HEK293T (cell line): ENCODE measurements at regions not wholly inside any gene's neighbourhood (a gene's known extent, or its start where the extent isn't known, plus 50 kb on each side); places are given as distances from the start of the nearest gene placed in this dataset.
A peak's percentile ranks its signal among the peaks of the same experiment; 100 is the strongest.

Experiments
- CTCF ChIA-PET: fragments of 350-600 bp; formaldehyde crosslinking; extraction: SDS; loops from one replicate; lab custom pipeline; 2021; ENCODE audit warnings: antibody characterized with exemption, inconsistent platforms; lab: Yijun Ruan, JAX
- POLR2A ChIA-PET: fragments of 350-600 bp; formaldehyde crosslinking; extraction: SDS; loops from one replicate; lab custom pipeline; 2020; ENCODE audit warnings: antibody characterized with exemption, inconsistent platforms; lab: Yijun Ruan, JAX
- DNase-seq: peaks from one replicate; pipeline ENCODE4 v3.0.0; 2012; ENCODE audit warnings: mixed read lengths; ENCODE audit errors: extremely low spot score
- ARNT ChIP-seq: fragments of 450-650 bp; IDR thresholded peaks from 2 replicates; pipeline ENCODE4 v1.6.1; 2017; ENCODE audit warnings: mild to moderate bottlenecking
- BHLHE40 ChIP-seq: fragments of 450-650 bp; IDR thresholded peaks from 2 replicates; pipeline ENCODE4 v1.6.1; 2016; ENCODE audit warnings: mild to moderate bottlenecking, moderate library complexity, borderline replicate concordance
- CTBP1 ChIP-seq: fragments of 450-650 bp; IDR thresholded peaks from 2 replicates; pipeline ENCODE4 v1.6.1; 2016; ENCODE audit warnings: borderline replicate concordance
- ELF4 ChIP-seq: fragments of 450-650 bp; IDR thresholded peaks from 2 replicates; pipeline ENCODE4 v1.6.1; 2017; ENCODE audit warnings: antibody characterized with exemption
- FOXA1 ChIP-seq: fragments of 450-650 bp; IDR thresholded peaks from 2 replicates; pipeline ENCODE4 v1.6.1; 2016; ENCODE audit warnings: mild to moderate bottlenecking
- FOXK2 ChIP-seq: fragments of 450-650 bp; IDR thresholded peaks from 2 replicates; pipeline ENCODE4 v1.6.1; 2016; ENCODE audit warnings: mild to moderate bottlenecking
- FOXM1 ChIP-seq: fragments of 450-650 bp; IDR thresholded peaks from 2 replicates; pipeline ENCODE4 v1.6.1; 2017; ENCODE audit warnings: mild to moderate bottlenecking, borderline replicate concordance
- HDGF ChIP-seq: fragments of 450-650 bp; IDR thresholded peaks from 2 replicates; pipeline ENCODE4 v1.6.1; 2017; ENCODE audit warnings: antibody characterized with exemption, borderline replicate concordance
- L3MBTL2 ChIP-seq: fragments of 450-650 bp; conservative IDR thresholded peaks from 2 replicates; pipeline ENCODE4 v1.6.1; 2016; ENCODE audit warnings: mild to moderate bottlenecking
- LEF1 ChIP-seq: fragments of 450-650 bp; IDR thresholded peaks from 2 replicates; pipeline ENCODE4 v1.6.1; 2017; ENCODE audit warnings: mild to moderate bottlenecking, borderline replicate concordance
- NFRKB ChIP-seq: fragments of 450-650 bp; IDR thresholded peaks from 2 replicates; pipeline ENCODE4 v1.6.1; 2016; ENCODE audit warnings: mild to moderate bottlenecking, moderate library complexity
- SP1 ChIP-seq: fragments of 450-650 bp; IDR thresholded peaks from 2 replicates; pipeline ENCODE4 v1.6.1; 2017
- SUZ12 ChIP-seq: fragments of 450-650 bp; IDR thresholded peaks from 2 replicates; pipeline ENCODE4 v1.6.1; 2016; ENCODE audit warnings: mild to moderate bottlenecking
- TARDBP ChIP-seq: fragments of 450-650 bp; IDR thresholded peaks from 2 replicates; pipeline ENCODE4 v1.6.1; 2016
- ZNF384 ChIP-seq: fragments of 450-650 bp; IDR thresholded peaks from 2 replicates; pipeline ENCODE4 v1.6.1; 2016
- TF ChIP-seq, protein P1 (sequence below): fragments of 450-650 bp; IDR thresholded peaks from 2 replicates; pipeline ENCODE4 v1.6.1; 2016

DNA sequence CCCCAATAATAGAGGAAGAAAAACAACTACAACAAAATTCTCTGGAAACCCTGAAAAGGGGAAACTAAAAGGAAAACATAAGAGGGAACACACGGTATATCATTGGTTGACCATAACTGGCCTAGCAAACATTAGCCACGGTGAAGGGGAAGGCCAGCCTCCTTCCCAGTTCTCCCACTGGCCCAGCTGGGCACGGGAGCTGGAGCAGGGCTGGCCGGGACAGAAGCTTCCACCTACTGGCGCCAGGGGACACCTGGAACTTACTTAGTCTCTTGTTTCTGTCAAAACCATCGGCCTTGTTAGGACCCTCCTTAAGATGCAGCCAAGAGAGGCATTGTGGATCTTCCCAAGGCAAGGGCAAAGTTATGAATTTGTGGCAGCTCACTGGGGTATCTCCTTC is 56.1 kb upstream of the DLGAP1 start:
- CTCF ChIA-PET, result no interaction called here
- DNase-seq, result no peak
- no peak for TF ChIP-seq ARNT
- TF ChIP-seq, protein P1, sequence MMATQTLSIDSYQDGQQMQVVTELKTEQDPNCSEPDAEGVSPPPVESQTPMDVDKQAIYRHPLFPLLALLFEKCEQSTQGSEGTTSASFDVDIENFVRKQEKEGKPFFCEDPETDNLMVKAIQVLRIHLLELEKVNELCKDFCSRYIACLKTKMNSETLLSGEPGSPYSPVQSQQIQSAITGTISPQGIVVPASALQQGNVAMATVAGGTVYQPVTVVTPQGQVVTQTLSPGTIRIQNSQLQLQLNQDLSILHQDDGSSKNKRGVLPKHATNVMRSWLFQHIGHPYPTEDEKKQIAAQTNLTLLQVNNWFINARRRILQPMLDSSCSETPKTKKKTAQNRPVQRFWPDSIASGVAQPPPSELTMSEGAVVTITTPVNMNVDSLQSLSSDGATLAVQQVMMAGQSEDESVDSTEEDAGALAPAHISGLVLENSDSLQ, result no peak
- no peak for TF ChIP-seq ELF4
- TF ChIP-seq FOXM1, result no peak
- no peak for TF ChIP-seq TARDBP
- no peak for TF ChIP-seq L3MBTL2
- no peak for TF ChIP-seq LEF1
- no peak for TF ChIP-seq ZNF384
- TF ChIP-seq FOXK2, result no peak
- no peak for TF ChIP-seq SUZ12
- no peak for TF ChIP-seq NFRKB
- TF ChIP-seq SP1, result no peak
- TF ChIP-seq HDGF, result no peak
- TF ChIP-seq CTBP1, result no peak
- TF ChIP-seq FOXA1, result no peak
- POLR2A ChIA-PET, result no interaction called here

DNA sequence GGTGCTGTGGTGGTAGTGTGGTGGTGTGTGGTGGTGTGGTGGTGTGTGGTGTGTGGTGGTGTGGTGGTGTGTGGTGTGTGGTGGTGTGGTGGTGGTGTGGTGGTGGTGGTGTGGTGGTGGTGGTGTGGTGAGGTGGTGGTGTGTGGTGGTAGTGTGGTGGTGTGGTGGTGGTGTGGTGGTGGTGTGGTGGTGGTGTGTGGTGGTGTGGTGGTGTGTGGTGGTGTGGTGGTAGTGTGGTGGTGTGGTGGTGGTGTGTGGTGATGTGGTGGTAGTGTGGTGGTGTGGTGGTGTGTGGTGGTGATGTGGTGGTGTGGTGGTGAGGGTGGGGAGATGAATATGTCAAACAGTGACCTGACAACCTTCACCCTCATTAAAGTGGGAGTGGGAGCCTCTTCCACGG is 55.6 kb upstream of the DLGAP1 start:
- POLR2A ChIA-PET, result no interaction called here
- CTCF ChIA-PET, result no interaction called here
- peak; percentile 5 for DNase-seq
- TF ChIP-seq, protein P1, result no peak
- TF ChIP-seq ZNF384 (no peak), BHLHE40 (no peak), SP1 (no peak), FOXA1 (no peak), FOXM1 (no peak), NFRKB (no peak), LEF1 (no peak), ELF4 (no peak), TARDBP (no peak)

DNA sequence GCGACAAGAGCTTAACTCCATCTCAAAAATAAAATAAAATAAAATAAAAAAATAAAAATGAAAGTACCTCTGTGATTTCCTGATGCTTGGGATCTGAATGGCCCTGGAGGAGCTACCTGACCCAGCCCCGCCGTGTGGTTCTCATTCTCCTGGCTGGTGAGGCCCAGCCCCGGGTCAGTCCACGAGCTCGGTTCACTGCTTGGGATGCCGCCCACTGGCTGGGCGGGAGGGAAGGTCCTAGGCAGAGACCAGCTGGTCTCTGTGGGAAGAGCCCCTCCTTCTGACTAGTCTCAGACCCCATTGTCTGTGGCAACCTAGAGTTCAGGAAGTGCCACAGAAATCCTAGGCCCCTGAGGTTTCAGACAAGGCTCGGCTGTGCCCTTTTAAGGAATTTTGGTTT is 55.1 kb upstream of the DLGAP1 start:
- POLR2A ChIA-PET, result no interaction called here
- no peak for TF ChIP-seq ARNT
- CTCF ChIA-PET, result no interaction called here
- DNase-seq, result no peak
